GM23338 (cell line): ENCODE measurements at regions not wholly inside any gene's neighbourhood (a gene's known extent, or its start where the extent isn't known, plus 50 kb on each side); places are given as distances from the start of the nearest gene placed in this dataset.

ENCODE experiments used
- ATAC-seq: fragments of 200-7000 bp; cut with Tn5 transposase; 3 replicates; pipeline ENCODE4 v1.9.1; 2020
- DNase-seq: peaks from one replicate; pipeline ENCODE4 v3.0.0-alpha.2; 2015; ENCODE audit warnings: low spot score
- H2AFZ ChIP-seq: fragments of 200-600 bp; sonication (generic); 2 replicates; pipeline ENCODE4 v1.8.0; 2016; ENCODE audit warnings: antibody characterized with exemption, mild to moderate bottlenecking, moderate library complexity
- H3F3A ChIP-seq: fragments of 200-600 bp; sonication (generic); replicated peaks from 2 replicates; pipeline ENCODE4 v1.8.0; 2017; ENCODE audit warnings: antibody characterized with exemption, mixed run types, low read depth
- H3K27ac ChIP-seq: fragments of 200-600 bp; sonication (generic); 2 replicates; pipeline ENCODE4 v1.6.1; 2016; ENCODE audit warnings: low read depth
- H3K27me3 ChIP-seq: fragments of 200-600 bp; sonication (generic); 2 replicates; pipeline ENCODE4 v1.8.0; 2016; ENCODE audit warnings: mild to moderate bottlenecking, mixed run types, moderate library complexity; ENCODE audit not compliant: insufficient read depth
- H3K36me3 ChIP-seq: fragments of 200-600 bp; sonication (generic); 2 replicates; pipeline ENCODE4 v1.8.0; 2016; ENCODE audit warnings: mild to moderate bottlenecking; ENCODE audit not compliant: insufficient read depth
- H3K4me1 ChIP-seq: fragments of 200-600 bp; sonication (generic); 2 replicates; pipeline ENCODE4 v1.8.0; 2016; ENCODE audit warnings: mild to moderate bottlenecking, moderate library complexity; ENCODE audit not compliant: insufficient read depth
- H3K4me2 ChIP-seq: fragments of 200-600 bp; sonication (generic); 2 replicates; pipeline ENCODE4 v1.7.1; 2017; ENCODE audit warnings: mixed run types
- H3K4me3 ChIP-seq: fragments of 200-600 bp; sonication (generic); 2 replicates; pipeline ENCODE4 v1.6.1; 2016; ENCODE audit warnings: mixed run types
- H3K79me2 ChIP-seq: fragments of 200-600 bp; sonication (generic); replicated peaks from 2 replicates; pipeline ENCODE4 v1.8.0; 2017; ENCODE audit warnings: mild to moderate bottlenecking; ENCODE audit not compliant: insufficient read depth
- H3K9me2 ChIP-seq: fragments of 200-600 bp; sonication (generic); 2 replicates; pipeline ENCODE4 v1.8.0; 2017; ENCODE audit not compliant: insufficient read depth
- H4K20me1 ChIP-seq: fragments of 200-600 bp; sonication (generic); replicated peaks from 2 replicates; pipeline ENCODE4 v1.8.0; 2017; ENCODE audit warnings: mild to moderate bottlenecking; ENCODE audit not compliant: insufficient read depth
- H3K27ac Mint-ChIP-seq: 2 replicates; pipeline ENCODE4 v1.8.0; 2020; ENCODE audit warnings: inconsistent platforms, mild to moderate bottlenecking, moderate library complexity, mixed read lengths
- H3K27me3 Mint-ChIP-seq: 3 replicates; pipeline ENCODE4 v1.8.0; 2022; ENCODE audit warnings: low read depth, mild to moderate bottlenecking, moderate library complexity, mixed read lengths, inconsistent platforms; ENCODE audit not compliant: insufficient read depth, poor library complexity
- H3K36me3 Mint-ChIP-seq: 3 replicates; pipeline ENCODE4 v1.8.0; 2021; ENCODE audit warnings: low read depth, mild to moderate bottlenecking, inconsistent platforms, moderate library complexity, mixed read lengths
- H3K4me1 Mint-ChIP-seq: 3 replicates; pipeline ENCODE4 v1.8.0; 2020; ENCODE audit warnings: mild to moderate bottlenecking, inconsistent platforms, mixed read lengths
- H3K4me3 Mint-ChIP-seq: 3 replicates; pipeline ENCODE4 v1.8.0; 2021; ENCODE audit warnings: moderate library complexity, mild to moderate bottlenecking, inconsistent platforms, mixed read lengths
- H3K9me3 Mint-ChIP-seq: 3 replicates; pipeline ENCODE4 v1.8.0; 2020; ENCODE audit warnings: moderate library complexity, mild to moderate bottlenecking, inconsistent platforms, mixed read lengths
- CREB1 ChIP-seq: fragments of 250-450 bp; sonication (Bioruptor Pico); IDR thresholded peaks from 2 replicates; pipeline ENCODE4 v1.5.0; 2020; ENCODE audit warnings: low read depth, mild to moderate bottlenecking, moderate library complexity
- ETS1 ChIP-seq: IDR thresholded peaks from 2 replicates; pipeline ENCODE4 v1.6.1; 2016; ENCODE audit warnings: antibody characterized with exemption
- EZH2 ChIP-seq: fragments of 200-600 bp; sonication (generic); IDR thresholded peaks from one replicate; pipeline ENCODE4 v1.8.0; 2017; ENCODE audit warnings: antibody characterized with exemption, mild to moderate bottlenecking, low read depth; ENCODE audit not compliant: unreplicated experiment
- EZH2phosphoT487 ChIP-seq: fragments of 200-600 bp; sonication (generic); IDR thresholded peaks from one replicate; pipeline ENCODE4 v1.8.1; 2018; ENCODE audit warnings: antibody characterized with exemption; ENCODE audit not compliant: unreplicated experiment
- JUNB ChIP-seq: IDR thresholded peaks from one replicate; pipeline ENCODE4 v1.6.1; 2016; ENCODE audit warnings: antibody characterized with exemption; ENCODE audit not compliant: unreplicated experiment
- NANOG ChIP-seq: IDR thresholded peaks from 2 replicates; pipeline ENCODE4 v1.6.1; 2016; ENCODE audit warnings: antibody characterized with exemption, borderline replicate concordance
- POLR2AphosphoS5 ChIP-seq: IDR thresholded peaks from 2 replicates; pipeline ENCODE4 v1.6.1; 2016; ENCODE audit warnings: antibody characterized with exemption, low read depth
- REST ChIP-seq: IDR thresholded peaks from one replicate; pipeline ENCODE4 v1.6.1; 2018; ENCODE audit warnings: antibody characterized with exemption; ENCODE audit not compliant: unreplicated experiment
- STAT1 ChIP-seq: IDR thresholded peaks from one replicate; pipeline ENCODE4 v1.6.1; 2016; ENCODE audit warnings: antibody characterized with exemption; ENCODE audit not compliant: unreplicated experiment
- ZNF114 ChIP-seq: fragments of 250-450 bp; sonication (Bioruptor Pico); IDR thresholded peaks from 2 replicates; pipeline ENCODE4 v1.5.0; 2020; ENCODE audit warnings: mild to moderate bottlenecking, moderate library complexity
- ZNF331 ChIP-seq: fragments of 250-450 bp; sonication (Bioruptor Pico); IDR thresholded peaks from 2 replicates; pipeline ENCODE4 v1.5.0; 2020; ENCODE audit warnings: low read depth, mild to moderate bottlenecking, moderate library complexity
- ZNF462 ChIP-seq: fragments of 250-450 bp; sonication (Bioruptor Pico); IDR thresholded peaks from 2 replicates; pipeline ENCODE4 v1.5.0; 2020; ENCODE audit warnings: mild to moderate bottlenecking, moderate library complexity

GRCh38 chr13:42686165-42686564, 95.2 kb upstream of the FAM216B start (continued):
- no peak for TF ChIP-seq ETS1
- no peak for TF ChIP-seq EZH2
- TF ChIP-seq ZNF331 (CRISPR knock-in tag) = no peak
- no peak for TF ChIP-seq ZNF114
- no peak for TF ChIP-seq CREB1 (CRISPR knock-in tag)

GRCh38 chr13:42688821-42689220, 92.6 kb upstream of the FAM216B start:
- Histone ChIP-seq H2AFZ (peak overlapping the region; percentile 47; the same call in 1 of the 2 replicates), H3K79me2 (no peaks in the 10 kb centered on the region), H3K4me2 (no peak overlapping the region), H3K4me1 (peaks cover 5% of the 10 kb centered on the region; the same call in 1 of the 2 replicates), H3K27me3 (no peaks in the 10 kb centered on the region), H3K36me3 (no peaks in the 10 kb centered on the region), H3K4me3 (no peak overlapping the region), H3K27ac (no peak overlapping the region), H3K9me2 (peaks cover 9% of the 10 kb centered on the region; the same call in 1 of the 2 replicates), H4K20me1 (no peaks in the 10 kb centered on the region), H3F3A (no peaks in the 10 kb centered on the region)
- Mint-ChIP-seq H3K27ac (no peak overlapping the region), H3K4me3 (no peak overlapping the region), H3K27me3 (no peaks in the 10 kb centered on the region), H3K9me3 (no peaks in the 10 kb centered on the region; the same call in 2 of the 3 replicates), H3K4me1 (peaks cover 5% of the 10 kb centered on the region; the same call in 1 of the 3 replicates), H3K36me3 (no peaks in the 10 kb centered on the region)
- no peak for DNase-seq
- no peak for ATAC-seq
- TF ChIP-seq POLR2AphosphoS5 (no peak), ZNF462 (CRISPR knock-in tag) (no peak), EZH2phosphoT487 (no peak), JUNB (no peak), REST (no peak), ZNF114 (no peak), STAT1 (no peak), EZH2 (no peak), ZNF331 (CRISPR knock-in tag) (no peak), NANOG (no peak), CREB1 (CRISPR knock-in tag) (no peak), ETS1 (no peak)
